ENCODE measurements at regions not wholly inside any gene's neighbourhood (a gene's known extent, or its start where the extent isn't known, plus 50 kb on each side); places are given as distances from the start of the nearest gene placed in this dataset.

DNA sequence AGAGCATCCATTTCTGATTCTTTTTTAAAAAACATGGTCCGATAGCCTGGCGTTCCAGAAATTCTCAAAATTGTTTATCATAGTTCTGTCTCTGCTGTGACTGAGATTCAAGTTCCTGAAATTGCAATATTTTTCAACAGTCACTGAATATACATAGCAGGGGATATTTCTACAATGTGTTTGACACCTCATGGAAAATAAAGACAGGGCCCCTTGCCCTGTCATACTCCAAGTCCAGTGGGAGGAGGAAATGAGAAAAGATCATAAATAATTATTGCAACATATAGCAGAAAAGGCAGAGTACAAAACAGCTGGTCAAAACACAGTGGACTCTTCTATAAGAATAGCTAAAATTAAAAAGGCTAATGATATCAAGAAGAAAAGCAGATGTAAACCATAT lies 234.8 kb upstream of the SPTLC3 start:
- no peak for DNase-seq (ENCODE audit: low spot score)
- no peak for ATAC-seq

DNA sequence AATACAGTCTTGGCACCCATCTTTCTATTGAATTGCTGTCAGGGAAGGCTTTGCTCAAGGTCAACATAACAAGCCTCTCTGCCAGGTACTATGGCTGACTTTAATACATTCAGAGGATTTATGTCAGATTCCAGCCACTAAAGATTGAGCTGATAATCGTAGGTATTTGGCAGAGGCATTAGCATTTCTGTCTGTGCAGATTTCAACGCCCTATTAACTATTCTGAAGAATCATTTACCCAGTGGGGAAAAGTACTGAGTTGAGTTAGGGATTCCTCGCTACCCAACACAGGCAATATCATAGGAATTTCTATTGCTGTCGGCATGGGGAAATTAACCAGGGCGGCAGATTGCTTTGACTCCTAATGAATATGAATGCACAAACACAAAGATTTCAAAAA lies 233.7 kb upstream of the SPTLC3 start:
- DNase-seq (ENCODE audit: low spot score), result no peak
- ATAC-seq, result no peak

DNA sequence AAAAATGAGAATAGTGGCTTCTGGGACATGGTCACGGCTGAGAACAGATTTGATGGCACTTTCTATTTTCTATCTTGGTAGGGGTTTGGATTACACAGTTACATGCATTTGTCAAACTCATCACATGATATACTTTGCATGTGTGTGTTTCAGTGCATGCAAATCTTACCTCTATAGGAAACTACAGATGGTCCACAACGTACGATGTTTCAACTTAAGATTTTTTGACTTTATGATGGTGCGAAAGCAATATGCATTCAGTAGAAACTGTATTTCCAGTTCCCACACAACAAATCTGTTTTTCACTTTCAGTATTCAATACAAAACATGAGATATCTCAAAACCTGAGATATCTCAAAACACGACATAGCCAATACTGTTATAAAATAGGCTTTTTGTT lies 231.8 kb upstream of the SPTLC3 start:
- ATAC-seq (no peak), DNase-seq (ENCODE audit: low spot score) (no peak)

DNA sequence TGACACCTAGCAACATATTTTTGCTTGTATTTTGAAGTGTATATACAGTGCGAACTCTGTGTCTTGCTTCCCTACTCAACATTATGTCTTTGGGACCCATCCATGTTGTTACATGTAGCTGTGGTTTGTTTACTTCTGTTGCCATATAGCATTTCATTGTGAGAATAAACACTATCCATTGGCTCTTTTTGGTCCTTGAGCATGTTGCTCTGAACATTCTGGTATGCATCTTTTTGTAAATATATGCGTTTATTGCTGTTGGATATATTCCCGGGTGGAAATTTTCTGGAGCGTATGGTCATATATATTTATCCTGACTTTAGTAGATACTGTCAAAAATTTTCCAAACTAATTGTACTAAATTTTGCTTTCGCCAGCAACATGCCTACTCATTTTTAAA lies 222.5 kb upstream of the SPTLC3 start:
- no peak for DNase-seq (ENCODE audit: low spot score)
- ATAC-seq, result no peak

DNA sequence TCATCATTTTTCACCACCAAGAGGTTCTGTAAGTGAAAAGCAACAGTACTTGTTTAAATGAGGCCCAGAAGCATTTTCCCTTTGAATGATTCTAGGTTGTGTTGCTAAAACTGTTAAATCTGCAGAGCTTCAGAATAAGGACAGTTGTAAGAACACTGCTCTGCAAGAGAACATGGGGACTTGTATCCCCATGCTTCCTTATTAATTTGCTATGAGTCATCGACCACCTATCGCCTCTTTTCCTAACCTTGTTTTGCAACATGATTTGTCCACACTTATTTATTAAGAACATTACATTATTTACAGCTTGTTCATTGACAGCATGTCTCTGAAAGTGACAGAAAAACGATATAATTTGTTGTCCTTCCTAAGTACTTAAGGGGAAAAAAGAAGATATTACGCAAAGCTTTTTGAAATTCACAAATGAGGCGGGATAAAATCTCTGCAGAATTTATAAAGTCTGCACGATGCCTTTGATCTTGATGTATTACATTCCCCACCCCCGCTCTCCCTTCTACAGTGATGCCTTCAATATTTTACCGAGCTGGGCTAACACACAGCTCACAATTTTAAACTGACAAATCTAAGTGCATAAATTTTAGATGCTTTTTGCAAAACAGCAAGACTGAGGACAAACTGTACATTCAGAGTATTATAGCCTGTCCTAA lies 220.0 kb upstream of the SPTLC3 start:
- ATAC-seq (no peak), DNase-seq (ENCODE audit: low spot score) (no peak)

DNA sequence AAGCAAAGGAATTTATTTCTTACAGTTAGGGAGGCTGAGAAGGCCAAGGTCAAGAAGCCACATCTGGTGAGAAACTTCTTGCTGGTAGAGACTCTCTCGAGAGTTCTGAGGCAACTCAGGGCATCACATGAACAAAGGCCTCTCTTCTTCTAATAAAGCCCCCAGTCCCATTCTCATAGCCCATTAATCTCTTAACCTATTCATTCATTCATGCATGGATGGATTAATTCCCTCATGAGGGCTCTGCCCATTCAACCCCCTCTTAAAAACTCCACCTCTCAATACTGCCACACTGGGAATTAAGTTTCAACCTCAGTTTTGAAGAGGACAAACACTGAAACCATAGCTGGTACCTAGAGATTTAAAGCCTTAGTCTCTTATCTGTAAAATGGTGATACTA lies 217.9 kb upstream of the SPTLC3 start:
- DNase-seq (ENCODE audit: low spot score) (no peak), ATAC-seq (no peak)

DNA sequence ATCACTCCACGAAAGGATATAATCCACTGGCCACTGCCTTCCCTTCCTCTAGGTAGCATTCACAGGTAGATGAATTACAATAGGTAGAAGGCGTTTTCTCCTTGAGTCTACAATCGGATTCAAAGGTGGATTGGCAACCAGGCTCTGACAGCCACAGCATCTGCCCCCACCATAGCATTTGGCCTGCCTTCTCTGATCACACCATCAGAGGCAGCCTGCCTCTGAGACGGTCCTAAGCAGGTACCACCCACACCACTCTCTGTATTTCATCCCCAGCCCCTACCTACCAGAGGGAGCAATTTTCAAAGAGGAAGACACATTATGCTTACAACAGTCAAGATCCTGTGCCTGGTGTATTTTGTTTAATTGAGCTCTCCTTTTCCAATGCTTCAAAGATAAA lies 210.5 kb upstream of the SPTLC3 start:
- ATAC-seq (no peak), DNase-seq (ENCODE audit: low spot score) (no peak)

DNA sequence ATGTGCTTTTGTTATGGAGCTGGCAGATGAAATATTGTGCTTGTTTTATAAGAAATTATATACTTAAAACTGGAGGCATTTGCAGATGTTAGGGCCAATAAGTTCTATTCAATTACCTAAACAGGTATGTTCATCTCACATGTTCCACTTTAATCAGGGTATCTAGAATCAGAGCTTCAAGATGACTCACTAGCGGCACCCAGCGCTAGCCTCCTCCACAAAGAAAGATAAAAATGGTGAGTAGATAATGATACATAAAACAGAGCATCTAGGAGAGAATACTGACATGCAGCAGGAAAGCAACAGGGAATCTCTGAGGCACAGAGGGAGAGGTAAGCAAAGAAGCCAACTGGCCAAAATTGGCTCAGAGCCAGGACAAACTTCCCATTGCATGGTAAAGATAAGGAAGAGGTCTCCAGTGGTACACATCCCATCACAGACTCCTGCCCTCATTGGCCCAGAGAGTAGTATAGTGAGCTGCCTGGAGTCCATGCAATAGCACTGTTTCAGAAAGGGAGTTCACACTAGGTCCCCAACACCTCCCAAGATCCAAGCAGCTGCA lies 200.7 kb upstream of the SPTLC3 start:
- DNase-seq (ENCODE audit: low spot score) (no peak), ATAC-seq (no peak)

DNA sequence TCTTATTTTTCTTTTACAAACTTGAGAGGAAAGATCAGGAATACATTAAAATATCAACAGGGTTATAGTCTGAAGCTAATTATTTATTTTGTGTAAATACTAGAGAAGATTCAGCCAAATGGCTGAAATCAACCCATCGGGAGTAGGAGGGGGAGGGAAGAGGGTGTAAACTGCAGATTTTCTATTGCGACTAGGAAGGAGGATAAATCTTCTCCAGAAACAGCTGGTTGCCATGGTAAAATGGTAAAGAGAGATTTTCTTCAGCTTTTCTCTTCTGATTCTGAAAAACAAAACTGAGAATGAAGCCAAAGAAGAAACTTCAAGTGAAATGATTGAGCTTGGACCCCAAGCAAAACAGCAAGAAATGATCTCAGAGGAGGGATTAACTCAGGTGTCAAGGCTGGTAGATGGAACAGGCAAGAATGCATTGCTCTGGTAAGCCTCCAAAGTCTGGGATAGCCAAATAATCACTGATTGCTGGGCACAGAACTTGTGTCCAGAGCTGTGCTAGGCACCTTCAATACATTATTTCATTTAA lies 193.5 kb upstream of the SPTLC3 start:
- DNase-seq (ENCODE audit: low spot score) (no peak), ATAC-seq (no peak)

DNA sequence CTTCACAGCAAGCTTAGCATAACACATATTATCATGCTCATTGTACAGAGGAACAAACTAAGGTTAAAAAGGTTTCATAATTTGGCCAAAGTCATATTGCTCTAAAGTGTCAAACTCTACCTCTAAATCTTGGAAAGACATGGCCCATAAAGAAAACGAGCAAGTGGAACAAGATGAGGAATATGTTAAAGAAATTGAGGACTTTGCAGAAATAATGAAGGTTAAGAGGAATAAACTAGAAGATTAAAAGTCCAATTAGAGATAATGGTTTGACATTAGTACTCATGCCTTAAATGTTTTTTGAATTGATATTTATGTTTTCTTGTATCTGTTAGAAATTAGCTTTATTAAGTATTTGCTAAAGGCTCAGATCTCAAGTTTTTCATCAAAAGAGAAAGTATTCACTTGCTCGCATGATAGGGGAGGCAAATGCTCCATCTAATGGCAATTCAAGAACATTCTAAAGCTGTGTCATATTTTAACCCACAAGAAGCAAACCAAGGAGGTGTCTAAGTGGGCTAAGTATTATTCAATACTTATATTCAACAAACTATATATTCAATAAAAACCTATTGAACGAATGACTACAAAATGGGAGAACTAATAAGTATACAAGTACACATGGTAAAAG lies 192.9 kb upstream of the SPTLC3 start:
- ATAC-seq (no peak), DNase-seq (ENCODE audit: low spot score) (no peak)

DNA sequence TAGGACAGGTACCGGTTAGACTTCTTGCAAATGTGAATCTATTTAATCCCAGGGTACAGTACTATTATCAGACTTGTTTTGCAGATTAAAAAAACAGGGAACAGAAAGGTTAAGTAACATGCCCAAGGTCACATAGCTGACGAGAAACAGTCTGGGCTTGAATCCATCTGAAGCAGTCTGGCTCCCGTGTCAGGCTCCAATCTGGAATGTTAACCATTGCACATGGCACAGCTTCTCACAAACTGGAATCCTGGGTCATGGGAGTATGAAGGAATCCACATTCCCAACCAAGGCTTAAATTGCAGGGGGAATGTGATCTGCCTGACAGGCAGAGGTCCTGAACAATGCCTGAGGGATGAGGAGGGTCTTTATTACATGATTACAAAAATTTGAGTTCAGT lies 187.5 kb upstream of the SPTLC3 start:
- DNase-seq (ENCODE audit: low spot score) (no peak), ATAC-seq (no peak)

DNA sequence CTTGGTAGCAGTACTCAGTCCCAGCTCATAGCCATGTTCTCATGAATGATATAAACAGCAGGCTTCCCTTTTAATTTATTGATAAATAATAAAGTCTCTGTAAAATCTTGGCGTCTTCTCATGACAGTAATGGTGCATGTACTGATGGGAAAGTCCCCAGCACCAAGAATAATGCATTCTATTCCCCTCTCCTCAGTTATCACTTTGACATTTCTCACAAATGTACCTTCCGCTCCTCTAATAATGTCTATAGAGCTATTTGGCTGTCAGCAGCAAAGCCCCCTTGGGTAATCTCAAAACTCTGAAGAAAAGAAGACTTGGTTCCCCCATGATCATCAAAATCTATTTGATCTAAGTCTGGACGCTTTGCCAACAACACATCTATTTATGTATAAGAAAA lies 185.0 kb upstream of the SPTLC3 start:
- no peak for ATAC-seq

DNA sequence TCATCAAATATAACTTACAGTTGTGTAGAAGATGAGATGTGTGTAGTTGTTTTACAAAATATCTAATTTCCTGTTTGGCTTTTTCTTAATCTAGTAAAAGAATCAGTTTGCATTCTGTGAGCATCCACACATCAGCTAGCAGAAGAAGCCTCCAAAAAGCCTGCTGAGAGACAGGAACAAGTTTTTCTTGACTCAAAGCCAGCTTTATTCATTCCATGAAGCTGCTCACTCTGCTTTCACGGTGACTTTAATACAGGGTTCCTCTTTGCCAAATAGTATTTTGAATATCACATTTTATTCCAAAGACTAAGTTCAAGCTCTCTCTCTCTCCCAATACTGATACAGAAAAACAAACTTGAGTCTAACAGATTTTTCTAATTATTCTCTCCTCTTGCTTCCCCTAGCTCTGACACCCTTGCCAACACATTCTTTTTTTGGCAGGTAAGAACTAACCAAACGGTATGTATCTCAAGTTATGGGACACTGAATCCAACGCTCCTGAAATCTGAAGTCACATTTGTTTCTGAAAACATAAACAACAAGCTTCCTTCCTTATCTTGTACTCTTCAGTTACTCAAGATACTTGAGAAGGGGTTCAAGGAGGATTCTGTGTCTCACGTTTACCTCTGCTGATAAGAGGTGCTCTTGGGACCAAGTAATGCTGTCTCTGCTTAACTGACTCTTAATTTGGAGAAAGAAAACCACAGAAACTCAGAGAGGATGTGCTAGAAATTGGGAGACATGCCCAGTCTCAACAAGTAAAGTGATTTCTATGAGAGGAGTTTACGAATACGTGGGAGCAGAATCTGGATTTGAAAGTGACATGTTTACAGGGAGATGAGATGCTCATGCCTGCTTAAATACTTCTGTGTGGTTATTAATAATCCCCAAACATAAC lies 184.2 kb upstream of the SPTLC3 start:
- no peak for DNase-seq (ENCODE audit: low spot score)

More for the DNA sequence above, 185.0 kb upstream of the SPTLC3 start:
- no peak for DNase-seq (ENCODE audit: low spot score)

DNA sequence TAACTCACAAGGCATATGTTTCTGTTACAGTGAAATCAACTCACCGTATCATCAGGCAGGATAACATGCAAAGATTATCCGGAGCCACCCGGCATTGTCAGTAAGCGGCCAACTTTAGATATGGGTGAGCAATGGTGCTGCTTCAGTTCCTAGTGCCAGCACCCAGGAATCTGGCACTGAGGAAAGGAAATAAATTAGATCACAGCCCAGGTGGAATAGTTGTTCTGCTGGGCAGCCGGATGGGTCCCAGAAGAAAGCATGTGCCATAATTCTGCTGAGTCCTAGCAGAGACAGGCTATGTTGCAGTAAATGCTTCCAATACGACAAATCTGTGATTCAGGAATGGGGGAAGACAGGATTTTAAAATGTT lies 183.6 kb upstream of the SPTLC3 start:
- ATAC-seq, result no peak
- DNase-seq (ENCODE audit: low spot score), result no peak

More for the DNA sequence above, 184.2 kb upstream of the SPTLC3 start:
- no peak for ATAC-seq

DNA sequence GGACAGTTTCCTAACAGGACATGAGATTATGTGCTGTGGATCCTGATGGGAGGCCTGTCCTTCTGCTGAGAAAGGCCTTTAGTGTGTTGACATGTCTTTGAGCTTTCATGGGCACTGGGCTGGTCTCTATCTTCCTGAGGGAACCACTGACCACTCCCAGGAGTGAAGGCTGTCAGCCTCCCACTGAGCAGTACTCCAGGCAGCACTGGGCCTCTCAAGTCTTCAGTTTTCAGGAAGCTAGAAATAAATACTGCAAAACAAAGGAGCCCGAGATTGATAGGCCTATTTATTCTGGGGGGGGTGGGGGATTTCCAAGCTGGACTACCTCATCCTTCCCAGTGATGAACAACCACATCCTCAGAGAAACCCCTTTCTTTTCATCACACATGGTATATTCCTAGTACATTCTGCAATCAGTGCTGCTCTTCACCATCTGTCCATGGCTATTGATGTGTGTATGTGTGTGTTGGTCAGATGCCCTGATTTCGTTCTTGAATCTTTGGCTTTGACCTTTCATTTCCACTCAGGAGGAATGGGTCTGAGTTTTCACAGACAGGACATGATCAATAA lies 180.9 kb upstream of the SPTLC3 start:
- ATAC-seq, result no peak
- no peak for DNase-seq (ENCODE audit: low spot score)

DNA sequence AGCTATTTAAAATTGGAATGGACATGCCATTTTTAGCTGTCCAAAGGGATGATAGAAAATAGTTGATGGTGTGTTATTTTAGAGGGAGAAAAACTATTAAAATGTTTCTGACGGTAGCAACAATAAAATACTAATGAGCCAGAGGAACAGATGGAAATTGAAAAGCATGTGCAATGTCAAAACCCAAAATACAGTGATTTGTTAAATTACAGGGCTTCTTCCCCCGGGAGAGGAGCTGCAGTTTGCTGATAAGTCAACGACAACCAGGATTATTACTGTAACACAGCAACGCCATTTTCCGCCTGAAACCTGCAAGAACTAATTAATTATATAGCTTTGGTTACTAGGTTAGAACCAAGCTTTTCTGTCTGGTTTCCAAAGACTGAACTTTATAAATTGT lies 179.6 kb upstream of the SPTLC3 start:
- DNase-seq (ENCODE audit: low spot score) (no peak), ATAC-seq (no peak)

DNA sequence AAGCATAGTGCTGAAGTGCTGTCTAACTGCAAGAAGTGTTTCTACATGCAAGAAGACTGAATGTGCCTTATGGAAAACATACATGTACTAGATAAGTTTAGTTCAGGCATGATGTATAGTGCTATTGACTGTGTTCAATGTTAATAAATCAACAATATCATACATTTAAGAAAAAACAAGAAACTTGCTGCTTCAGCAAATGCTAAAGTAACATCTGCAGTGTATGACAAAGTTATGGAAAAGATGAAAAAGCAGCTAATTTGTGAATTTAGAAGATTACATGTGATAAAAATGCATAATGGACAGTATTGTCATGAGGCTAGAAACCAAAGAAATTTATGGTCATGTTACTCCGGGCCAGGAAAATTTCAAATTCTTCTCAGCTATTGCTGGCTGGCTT lies 174.9 kb upstream of the SPTLC3 start:
- ATAC-seq (no peak), DNase-seq (ENCODE audit: low spot score) (no peak)

DNA sequence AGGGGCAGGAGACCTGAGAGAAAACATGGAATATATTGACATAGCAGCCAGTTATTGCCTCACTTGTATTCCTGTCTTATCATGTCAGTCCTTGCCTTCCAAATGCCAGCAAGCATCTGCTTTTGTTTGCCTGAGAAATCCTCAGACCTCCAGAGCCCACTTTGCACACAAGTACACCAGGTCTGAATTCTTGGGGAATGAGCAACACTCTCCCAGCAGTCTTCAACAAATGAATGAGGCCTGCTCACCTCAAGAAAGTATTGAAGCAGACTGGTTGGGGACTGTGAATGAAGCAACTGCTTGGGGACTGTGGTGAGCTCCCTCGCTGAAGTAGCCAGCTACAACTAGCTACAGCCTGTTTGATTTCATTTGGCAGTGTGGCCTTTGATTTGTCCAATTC lies 172.8 kb upstream of the SPTLC3 start:
- ATAC-seq (no peak), DNase-seq (ENCODE audit: low spot score) (no peak)

DNA sequence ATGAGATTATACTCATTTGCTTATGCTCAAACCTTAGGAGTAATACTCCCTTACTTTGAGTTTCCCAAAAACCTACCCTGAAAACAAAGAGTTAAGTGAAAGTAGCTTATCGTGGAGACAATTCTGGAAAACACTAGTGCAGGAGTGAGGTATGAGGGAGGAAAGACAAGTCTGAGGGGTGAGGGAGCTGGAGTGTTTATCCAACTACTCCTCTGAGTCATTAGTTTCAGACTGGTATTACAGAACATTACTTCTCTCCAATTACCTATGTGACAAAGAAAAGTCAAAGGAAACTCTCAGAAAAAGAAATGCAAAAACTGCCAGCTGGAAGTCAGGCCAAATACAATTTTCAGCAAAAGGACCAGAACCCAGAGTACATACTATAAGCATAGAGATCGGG lies 171.1 kb upstream of the SPTLC3 start:
- no peak for DNase-seq (ENCODE audit: low spot score)
- ATAC-seq, result no peak

DNA sequence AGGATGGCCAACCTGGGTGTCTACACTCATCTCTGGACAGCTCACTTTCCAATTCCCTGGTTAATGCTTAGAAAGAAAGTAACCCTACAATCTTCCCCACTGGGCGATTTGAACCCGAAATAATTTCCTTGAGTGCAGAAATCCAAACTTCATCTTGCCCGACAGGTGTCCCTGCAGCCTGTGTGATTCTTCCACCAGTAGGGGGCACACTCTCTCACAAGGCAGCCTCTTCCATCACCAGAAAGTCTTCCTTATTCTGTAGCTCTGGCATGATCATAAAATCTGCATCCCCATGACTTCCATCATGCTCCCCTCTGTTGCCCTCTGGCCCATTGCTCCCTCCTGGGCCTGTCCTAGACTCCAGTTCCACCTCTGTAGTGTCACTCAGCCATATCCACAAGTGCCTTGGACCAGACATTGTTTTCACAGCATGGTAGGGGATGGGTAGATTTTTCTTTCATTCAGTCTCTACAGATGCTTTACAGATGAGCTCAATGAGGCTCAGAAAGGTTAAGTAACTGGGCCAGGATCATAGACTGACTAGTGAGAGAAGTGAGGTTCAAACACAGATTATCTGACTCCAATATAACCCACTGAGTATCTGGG lies 170.4 kb upstream of the SPTLC3 start:
- DNase-seq (ENCODE audit: low spot score) (no peak), ATAC-seq (no peak)

DNA sequence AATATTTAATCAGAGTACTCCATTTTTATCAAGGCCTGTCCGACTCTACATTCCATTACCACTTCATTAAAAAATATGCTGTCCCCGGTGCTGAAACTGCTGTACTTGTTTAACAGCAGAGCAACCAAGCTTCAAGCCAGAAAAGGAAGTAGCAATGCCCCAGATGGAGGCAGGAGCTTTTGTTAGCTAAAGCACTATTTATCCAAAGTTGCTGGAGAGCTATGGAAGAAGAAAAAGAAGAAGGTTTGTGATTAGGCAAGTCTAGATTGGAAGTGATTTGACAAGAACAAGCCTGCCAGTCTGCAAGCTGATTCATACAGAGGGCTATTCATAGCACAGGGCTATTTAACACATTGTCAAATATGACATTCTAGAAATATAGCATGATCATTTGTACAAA lies 160.9 kb upstream of the SPTLC3 start:
- ATAC-seq (no peak), DNase-seq (ENCODE audit: low spot score) (no peak)
